CD4-positive, alpha-beta T cell (primary cell): ENCODE measurements at regions not wholly inside any gene's neighbourhood (a gene's known extent, or its start where the extent isn't known, plus 50 kb on each side); places are given as distances from the start of the nearest gene placed in this dataset.

Source experiments
- ATAC-seq: fragments of 200-7000 bp; cut with Tn5 transposase; one replicate; pipeline ENCODE4 v1.10.0; 2022; ENCODE audit warnings: mild to moderate bottlenecking; ENCODE audit not compliant: poor library complexity
- CTCF ChIA-PET: fragments of 350-600 bp; sonication (Branson Sonifier 250); formaldehyde crosslinking; loops from one replicate; lab custom pipeline; 2021; ENCODE audit warnings: antibody characterized with exemption, inconsistent platforms; lab: Charles Lee
- POLR2A ChIA-PET: fragments of 350-600 bp; sonication (Branson Sonifier 250); formaldehyde crosslinking; loops from one replicate; lab custom pipeline; 2021; ENCODE audit warnings: antibody characterized with exemption, inconsistent platforms; lab: Charles Lee
- DNase-seq, 14 experiments: peaks; one replicate each; pipeline ENCODE4 v3.0.0-alpha.2; 2013 to 2020; ENCODE audit warnings: mixed read lengths in 2 of 14
- H3K27ac ChIP-seq, 2 donors: one replicate each; pipeline versions ENCODE4 v1.5.1 to v1.7.0; 2013; ENCODE audit warnings: low read length in 2 of 2, low read depth in 1 of 2, mild to moderate bottlenecking in 1 of 2
- H3K27me3 ChIP-seq, 2 experiments: 1 replicate in 1 of 2; 2 replicates in 1 of 2; pipeline versions ENCODE4 v1.6.1 to v1.7.0; 2013; ENCODE audit warnings: low read length in 2 of 2, control low read depth in 1 of 2, mild to moderate bottlenecking in 1 of 2, moderate library complexity in 1 of 2; ENCODE audit not compliant: insufficient read depth in 2 of 2, control insufficient read depth in 1 of 2
- H3K36me3 ChIP-seq: one replicate; pipeline ENCODE4 v1.6.1; 2013; ENCODE audit warnings: low read length, control low read depth; ENCODE audit not compliant: insufficient read depth
- H3K4me1 ChIP-seq: one replicate; pipeline ENCODE4 v1.6.1; 2013; ENCODE audit warnings: low read length, control low read depth; ENCODE audit not compliant: insufficient read depth
- H3K4me3 ChIP-seq: one replicate; pipeline ENCODE4 v1.5.1; 2013; ENCODE audit warnings: mild to moderate bottlenecking, low read length, moderate library complexity
- H3K9me3 ChIP-seq, 2 experiments: 1 replicate in 1 of 2; 2 replicates in 1 of 2; pipeline versions ENCODE4 v1.6.1 to v1.7.0; 2013; ENCODE audit warnings: low read length in 2 of 2, mild to moderate bottlenecking in 2 of 2, control low read depth in 1 of 2, moderate library complexity in 1 of 2; ENCODE audit not compliant: control insufficient read depth in 1 of 2, insufficient read depth in 1 of 2
- H3K27ac Mint-ChIP-seq: one replicate; pipeline ENCODE4 v1.8.0; 2020; ENCODE audit warnings: mixed read lengths
- H3K27me3 Mint-ChIP-seq: one replicate; pipeline ENCODE4 v1.8.0; 2021; ENCODE audit warnings: mixed read lengths
- H3K36me3 Mint-ChIP-seq: one replicate; pipeline ENCODE4 v1.8.0; 2021; ENCODE audit warnings: low read depth, mixed read lengths
- H3K4me1 Mint-ChIP-seq: one replicate; pipeline ENCODE4 v1.8.0; 2021; ENCODE audit warnings: low read depth, mixed read lengths
- H3K4me3 Mint-ChIP-seq: one replicate; pipeline ENCODE4 v1.8.0; 2020; ENCODE audit warnings: mild to moderate bottlenecking, mixed read lengths
- H3K9me3 Mint-ChIP-seq: one replicate; pipeline ENCODE4 v1.8.0; 2020; ENCODE audit warnings: mixed read lengths
- intact Hi-C, 2 experiments: fragments of 100-400 bp; cut with DNase I in 1 of 2; cut with micrococcal nuclease in 1 of 2; formaldehyde crosslinking; loops; one replicate each; pipeline versions ENCODE4 v1.15.1 to v1.9.0; 2023 to 2025; cut with DNase I, micrococcal nuclease
- TF ChIP-seq, protein P1 (sequence below): fragments of 200-600 bp; IDR thresholded peaks from one replicate; pipeline ENCODE4 v1.8.0; 2022; ENCODE audit warnings: antibody characterized with exemption, mild to moderate bottlenecking

DNA sequence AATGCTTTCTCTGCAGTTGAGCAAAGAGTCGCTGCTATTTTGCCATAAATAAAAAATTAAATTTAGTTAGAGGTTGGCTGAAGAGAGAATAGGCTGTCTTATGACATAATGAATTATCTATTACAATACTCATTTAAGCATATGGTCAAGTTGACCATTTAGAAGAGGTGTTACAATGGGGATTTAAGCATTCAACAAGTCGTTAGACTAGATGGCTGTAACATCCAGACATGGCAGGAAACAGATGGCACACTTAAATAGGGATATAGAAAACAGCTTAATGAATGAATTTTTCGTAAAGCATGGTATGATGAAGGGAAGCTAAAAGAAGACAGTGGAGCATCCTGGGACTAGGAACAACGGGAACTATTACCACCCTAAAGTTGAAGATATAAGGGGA lies 160.3 kb upstream of the PTPRD start:
- no peaks in the 10 kb centered on the region for H3K27me3 ChIP-seq
- H3K9me3 Mint-ChIP-seq: peaks cover 20% of the 10 kb centered on the region
- DNase-seq (no peak), ATAC-seq (no peak)
- H3K36me3 ChIP-seq: no peaks in the 10 kb centered on the region
- intact Hi-C loops: no loop called here
- H3K4me3 ChIP-seq: no peak overlapping the region
- H3K9me3 ChIP-seq: peaks cover 0 to under 1% of the 10 kb centered on the region in 2 experiments
- H3K27me3 Mint-ChIP-seq: no peaks in the 10 kb centered on the region
- ChIA-PET CTCF (no interaction called here), POLR2A (no interaction called here)
- TF ChIP-seq, protein P1, sequence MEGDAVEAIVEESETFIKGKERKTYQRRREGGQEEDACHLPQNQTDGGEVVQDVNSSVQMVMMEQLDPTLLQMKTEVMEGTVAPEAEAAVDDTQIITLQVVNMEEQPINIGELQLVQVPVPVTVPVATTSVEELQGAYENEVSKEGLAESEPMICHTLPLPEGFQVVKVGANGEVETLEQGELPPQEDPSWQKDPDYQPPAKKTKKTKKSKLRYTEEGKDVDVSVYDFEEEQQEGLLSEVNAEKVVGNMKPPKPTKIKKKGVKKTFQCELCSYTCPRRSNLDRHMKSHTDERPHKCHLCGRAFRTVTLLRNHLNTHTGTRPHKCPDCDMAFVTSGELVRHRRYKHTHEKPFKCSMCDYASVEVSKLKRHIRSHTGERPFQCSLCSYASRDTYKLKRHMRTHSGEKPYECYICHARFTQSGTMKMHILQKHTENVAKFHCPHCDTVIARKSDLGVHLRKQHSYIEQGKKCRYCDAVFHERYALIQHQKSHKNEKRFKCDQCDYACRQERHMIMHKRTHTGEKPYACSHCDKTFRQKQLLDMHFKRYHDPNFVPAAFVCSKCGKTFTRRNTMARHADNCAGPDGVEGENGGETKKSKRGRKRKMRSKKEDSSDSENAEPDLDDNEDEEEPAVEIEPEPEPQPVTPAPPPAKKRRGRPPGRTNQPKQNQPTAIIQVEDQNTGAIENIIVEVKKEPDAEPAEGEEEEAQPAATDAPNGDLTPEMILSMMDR: no peak
- no peaks in the 10 kb centered on the region for H3K4me1 ChIP-seq
- no peak overlapping the region for H3K27ac ChIP-seq
- H3K4me1 Mint-ChIP-seq: no peaks in the 10 kb centered on the region
- H3K36me3 Mint-ChIP-seq: no peaks in the 10 kb centered on the region
- no peak overlapping the region for H3K27ac Mint-ChIP-seq
- no peak overlapping the region for H3K4me3 Mint-ChIP-seq

DNA sequence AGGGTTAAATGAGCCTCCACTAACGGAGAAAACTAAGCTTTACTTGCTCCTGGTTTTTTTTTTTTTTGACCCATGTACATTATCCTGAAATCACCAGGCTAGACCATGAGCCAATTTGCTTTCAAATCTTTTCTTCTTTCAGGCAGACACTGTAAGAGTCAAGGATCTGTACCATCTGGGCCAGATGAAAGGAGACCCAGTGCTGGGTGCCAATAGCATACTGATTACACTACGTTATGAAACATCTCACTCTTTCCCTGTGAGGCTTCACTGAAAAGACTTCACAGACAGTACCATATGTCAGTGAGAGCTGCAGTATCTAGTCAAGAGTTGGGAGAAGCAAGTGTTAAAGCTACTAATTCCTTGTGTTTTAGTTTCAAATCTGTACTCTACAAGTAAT lies 161.2 kb upstream of the PTPRD start:
- H3K36me3 Mint-ChIP-seq: no peaks in the 10 kb centered on the region
- ChIA-PET CTCF (no interaction called here), POLR2A (no interaction called here)
- no peaks in the 10 kb centered on the region for H3K27me3 Mint-ChIP-seq
- no peaks in the 10 kb centered on the region for H3K4me1 Mint-ChIP-seq
- Histone ChIP-seq H3K27me3 (no peaks in the 10 kb centered on the region), H3K27ac (no peak overlapping the region), H3K9me3 (peaks cover 0 to 8% of the 10 kb centered on the region in 2 experiments), H3K4me3 (no peak overlapping the region), H3K4me1 (no peaks in the 10 kb centered on the region), H3K36me3 (no peaks in the 10 kb centered on the region)
- ATAC-seq (no peak), DNase-seq (no peak)
- no peak overlapping the region for H3K27ac Mint-ChIP-seq
- H3K9me3 Mint-ChIP-seq: peaks cover 15% of the 10 kb centered on the region
- intact Hi-C loops: no loop called here
- H3K4me3 Mint-ChIP-seq: no peak overlapping the region
- TF ChIP-seq, protein P1: no peak

DNA sequence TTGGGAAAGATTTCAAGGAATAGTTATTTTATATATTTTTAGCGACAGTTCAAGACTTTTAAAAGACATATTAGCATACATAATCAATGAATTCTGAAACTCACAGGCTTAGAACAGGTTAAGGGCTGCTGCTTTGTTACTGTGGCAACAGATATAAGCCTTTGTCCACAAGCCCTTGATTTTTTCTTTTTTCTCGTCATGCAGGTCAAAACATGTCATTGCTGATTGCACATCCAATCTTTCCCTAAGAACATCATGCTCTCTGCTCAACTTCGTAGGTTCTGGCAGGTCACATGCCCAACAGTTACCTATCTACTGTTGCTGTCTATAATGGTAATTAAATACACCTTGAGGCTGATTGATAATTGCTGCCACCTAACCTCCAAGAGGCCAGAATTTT lies 172.5 kb upstream of the PTPRD start:
- POLR2A ChIA-PET: no interaction called here

More for the DNA sequence above, 172.5 kb upstream of the PTPRD start:
- Histone ChIP-seq H3K4me1 (no peaks in the 10 kb centered on the region), H3K27me3 (no peaks in the 10 kb centered on the region), H3K9me3 (peaks cover 10 to 12% of the 10 kb centered on the region in 2 experiments), H3K36me3 (no peaks in the 10 kb centered on the region), H3K27ac (no peak overlapping the region), H3K4me3 (no peak overlapping the region)
- DNase-seq: no peak
- Mint-ChIP-seq H3K36me3 (no peaks in the 10 kb centered on the region), H3K9me3 (peaks cover 17% of the 10 kb centered on the region), H3K4me3 (no peak overlapping the region), H3K4me1 (no peaks in the 10 kb centered on the region), H3K27me3 (no peaks in the 10 kb centered on the region), H3K27ac (no peak overlapping the region)
- CTCF ChIA-PET: no interaction called here
- TF ChIP-seq, protein P1: no peak
- ATAC-seq: no peak
- intact Hi-C loops: no loop called here
